WTC11 (cell line): ENCODE measurements at regions not wholly inside any gene's neighbourhood (a gene's known extent, or its start where the extent isn't known, plus 50 kb on each side); places are given as distances from the start of the nearest gene placed in this dataset.

Source experiments
- ATAC-seq: fragments of 200-7000 bp; cut with Tn5 transposase; 2 replicates; pipeline ENCODE4 v1.10.0; 2021; ENCODE audit warnings: mild to moderate bottlenecking, moderate library complexity
- CTCF ChIA-PET: fragments of 300-600 bp; sonication (Branson Sonifier 250); formaldehyde crosslinking; loops from one replicate; lab custom pipeline; 2021; ENCODE audit warnings: antibody characterized with exemption; lab: Charles Lee
- POLR2A ChIA-PET: fragments of 350-600 bp; sonication (Branson Sonifier 250); formaldehyde crosslinking; loops from one replicate; lab custom pipeline; 2021; ENCODE audit warnings: antibody characterized with exemption; lab: Charles Lee
- DNase-seq: peaks from one replicate; pipeline ENCODE4 v3.0.0; 2021; ENCODE audit warnings: low spot score
- H3K27ac Mint-ChIP-seq: 2 replicates; pipeline ENCODE4 v1.8.0; 2021; ENCODE audit warnings: mixed read lengths
- H3K27me3 Mint-ChIP-seq: 2 replicates; pipeline ENCODE4 v1.8.0; 2021; ENCODE audit warnings: low read depth, mild to moderate bottlenecking, moderate library complexity, mixed read lengths
- H3K36me3 Mint-ChIP-seq: 2 replicates; pipeline ENCODE4 v1.8.0; 2021; ENCODE audit warnings: mixed read lengths
- H3K4me1 Mint-ChIP-seq: 2 replicates; pipeline ENCODE4 v1.8.0; 2022; ENCODE audit warnings: mixed read lengths
- H3K4me3 Mint-ChIP-seq: 2 replicates; pipeline ENCODE4 v1.8.0; 2021; ENCODE audit warnings: mild to moderate bottlenecking, moderate library complexity, mixed read lengths
- H3K9me3 Mint-ChIP-seq: 2 replicates; pipeline ENCODE4 v1.8.0; 2021; ENCODE audit warnings: mixed read lengths
- CREM ChIP-seq: sonication (generic); formaldehyde crosslinking; IDR thresholded peaks from 2 replicates; pipeline ENCODE4 v1.8.1; 2022; ENCODE audit warnings: mild to moderate bottlenecking, missing genetic modification reagents, moderate library complexity
- ELF4 ChIP-seq: sonication (generic); formaldehyde crosslinking; IDR thresholded peaks from 2 replicates; pipeline ENCODE4 v1.8.1; 2022; ENCODE audit warnings: low read depth, mild to moderate bottlenecking, moderate library complexity, missing genetic modification reagents
- FOXK1 ChIP-seq: sonication (generic); formaldehyde crosslinking; IDR thresholded peaks from 2 replicates; pipeline ENCODE4 v1.8.0; 2022; ENCODE audit warnings: mild to moderate bottlenecking, moderate library complexity, missing genetic modification reagents
- HMGA2 ChIP-seq: fragments of 250-450 bp; sonication (Bioruptor Pico); IDR thresholded peaks from 2 replicates; pipeline ENCODE4 v1.4.0; 2021; ENCODE audit warnings: mild to moderate bottlenecking, moderate library complexity
- JUN ChIP-seq: sonication (generic); formaldehyde crosslinking; IDR thresholded peaks from 2 replicates; pipeline ENCODE4 v1.8.0; 2023; ENCODE audit warnings: mild to moderate bottlenecking, missing genetic modification reagents
- NFATC4 ChIP-seq: fragments of 250-450 bp; sonication (Bioruptor Pico); IDR thresholded peaks from 2 replicates; pipeline ENCODE4 v1.9.0; 2021; ENCODE audit warnings: mild to moderate bottlenecking
- NFE2L1 ChIP-seq: sonication (generic); formaldehyde crosslinking; IDR thresholded peaks from 2 replicates; pipeline ENCODE4 v1.8.1; 2023; ENCODE audit warnings: missing genetic modification reagents
- ZNF121 ChIP-seq: sonication (generic); formaldehyde crosslinking; IDR thresholded peaks from 2 replicates; pipeline ENCODE4 v1.8.0; 2023; ENCODE audit warnings: missing genetic modification reagents
- ZNF396 ChIP-seq: fragments of 250-450 bp; sonication (Bioruptor Pico); IDR thresholded peaks from 2 replicates; pipeline ENCODE4 v1.8.0; 2021; ENCODE audit warnings: mild to moderate bottlenecking, moderate library complexity, borderline replicate concordance
- TF ChIP-seq, protein P1 (sequence below): sonication (generic); formaldehyde crosslinking; IDR thresholded peaks from 2 replicates; pipeline ENCODE4 v1.8.1; 2022; ENCODE audit warnings: low read depth, missing genetic modification reagents, borderline replicate concordance
- TF ChIP-seq, protein P2 (sequence below): fragments of 250-450 bp; sonication (Bioruptor Pico); IDR thresholded peaks from 2 replicates; pipeline ENCODE4 v1.9.0; 2021; ENCODE audit warnings: mild to moderate bottlenecking
- TF ChIP-seq, protein P3 (sequence below): sonication (generic); formaldehyde crosslinking; IDR thresholded peaks from 2 replicates; pipeline ENCODE4 v1.8.1; 2023; ENCODE audit warnings: mild to moderate bottlenecking, missing genetic modification reagents, moderate library complexity
- TF ChIP-seq, protein P4 (sequence below): sonication (generic); formaldehyde crosslinking; IDR thresholded peaks from 2 replicates; pipeline ENCODE4 v1.8.1; 2022; ENCODE audit warnings: mild to moderate bottlenecking, missing genetic modification reagents, moderate library complexity, borderline replicate concordance
- TF ChIP-seq, protein P5 (sequence below): fragments of 250-450 bp; sonication (Bioruptor Pico); IDR thresholded peaks from 2 replicates; pipeline ENCODE4 v1.8.0; 2021; ENCODE audit warnings: mild to moderate bottlenecking
- TF ChIP-seq, protein P6 (sequence below): sonication (generic); formaldehyde crosslinking; IDR thresholded peaks from 2 replicates; pipeline ENCODE4 v1.8.0; 2023; ENCODE audit warnings: missing genetic modification reagents, mild to moderate bottlenecking, borderline replicate concordance

DNA sequence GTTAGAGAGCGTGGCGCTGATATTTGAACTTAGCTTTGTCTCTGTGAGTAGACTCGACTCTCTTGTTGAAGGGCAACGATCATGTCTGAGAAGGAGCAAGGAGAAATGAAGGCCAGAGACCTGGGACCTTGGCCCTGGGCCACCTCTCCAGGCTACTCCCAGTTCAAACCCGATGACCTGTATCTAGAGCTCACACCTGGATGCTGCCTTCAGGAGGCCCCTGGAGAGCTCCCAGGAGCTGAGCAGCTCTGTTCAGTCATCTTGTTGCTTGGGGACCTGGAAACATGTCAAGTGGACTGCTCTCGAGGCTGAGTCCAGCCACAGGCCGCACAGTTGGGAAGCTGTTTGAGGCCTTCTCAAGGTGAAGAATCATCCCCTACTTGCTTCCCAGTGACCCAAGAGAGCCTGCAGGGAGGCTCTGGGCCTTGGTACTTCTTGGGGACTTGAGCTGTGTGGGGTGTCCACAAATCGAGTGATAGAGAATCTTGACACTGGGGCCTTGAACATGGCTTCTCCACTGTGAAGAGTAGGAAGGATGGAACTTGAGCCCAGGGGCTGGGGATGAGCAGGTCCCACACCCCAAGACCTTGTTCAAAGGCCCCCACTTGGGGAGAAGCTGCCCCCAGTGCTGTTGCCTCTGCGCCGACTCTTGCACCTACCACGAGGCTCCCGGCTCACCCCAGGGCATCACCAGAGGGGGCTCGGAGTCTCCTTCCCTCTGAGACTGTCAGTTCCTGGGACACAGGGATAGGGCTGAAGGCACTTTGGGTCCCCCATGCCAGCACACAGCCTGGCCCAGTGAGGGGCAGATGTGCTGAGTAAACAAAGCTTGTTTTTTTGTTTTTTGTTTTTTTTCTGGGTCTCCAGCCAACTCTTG lies 112.1 kb downstream of the IRX5 start (continued):
- no peak for TF ChIP-seq FOXK1 (CRISPR knock-in tag)
- no peak for TF ChIP-seq NFE2L1
- TF ChIP-seq ELF4 (CRISPR knock-in tag), result no peak
- TF ChIP-seq, protein P1, sequence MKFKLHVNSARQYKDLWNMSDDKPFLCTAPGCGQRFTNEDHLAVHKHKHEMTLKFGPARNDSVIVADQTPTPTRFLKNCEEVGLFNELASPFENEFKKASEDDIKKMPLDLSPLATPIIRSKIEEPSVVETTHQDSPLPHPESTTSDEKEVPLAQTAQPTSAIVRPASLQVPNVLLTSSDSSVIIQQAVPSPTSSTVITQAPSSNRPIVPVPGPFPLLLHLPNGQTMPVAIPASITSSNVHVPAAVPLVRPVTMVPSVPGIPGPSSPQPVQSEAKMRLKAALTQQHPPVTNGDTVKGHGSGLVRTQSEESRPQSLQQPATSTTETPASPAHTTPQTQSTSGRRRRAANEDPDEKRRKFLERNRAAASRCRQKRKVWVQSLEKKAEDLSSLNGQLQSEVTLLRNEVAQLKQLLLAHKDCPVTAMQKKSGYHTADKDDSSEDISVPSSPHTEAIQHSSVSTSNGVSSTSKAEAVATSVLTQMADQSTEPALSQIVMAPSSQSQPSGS (CRISPR knock-in tag), result no peak
- TF ChIP-seq, all 79 proteins: peak for 0

DNA sequence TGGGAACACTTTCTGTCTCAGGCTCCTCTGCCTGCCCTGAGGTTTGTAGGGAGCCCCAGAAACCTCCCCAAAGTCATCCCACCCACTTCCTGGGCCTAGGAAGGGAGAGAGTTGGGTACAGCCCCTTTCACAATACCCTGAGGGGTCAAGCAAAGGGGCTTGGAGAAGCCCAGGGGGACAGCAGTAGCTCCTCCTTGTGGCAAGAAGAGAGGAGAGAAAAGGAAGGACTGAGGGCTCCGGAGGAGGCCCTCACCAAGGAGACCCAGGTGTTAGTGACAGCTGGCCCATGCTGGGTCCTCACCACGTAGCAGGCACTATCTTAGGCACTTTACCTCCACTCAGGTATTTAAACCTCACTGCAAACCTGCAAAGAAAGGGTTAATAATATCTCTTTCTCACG lies 112.8 kb downstream of the IRX5 start:
- H3K36me3 Mint-ChIP-seq, result no peaks in the 10 kb centered on the region
- no peaks in the 10 kb centered on the region for H3K4me1 Mint-ChIP-seq
- peak; percentile 68 for ATAC-seq
- no peak overlapping the region for H3K4me3 Mint-ChIP-seq
- no peaks in the 10 kb centered on the region for H3K9me3 Mint-ChIP-seq
- CTCF ChIA-PET, result interaction anchor here (0.8 to 3.0 kb wide), 11 partner anchors 8 to 280 kb away, joined by 3 to 22 read pairs (median 6); partner anchors contain the start of gene IRX6
- TF ChIP-seq, protein P2, sequence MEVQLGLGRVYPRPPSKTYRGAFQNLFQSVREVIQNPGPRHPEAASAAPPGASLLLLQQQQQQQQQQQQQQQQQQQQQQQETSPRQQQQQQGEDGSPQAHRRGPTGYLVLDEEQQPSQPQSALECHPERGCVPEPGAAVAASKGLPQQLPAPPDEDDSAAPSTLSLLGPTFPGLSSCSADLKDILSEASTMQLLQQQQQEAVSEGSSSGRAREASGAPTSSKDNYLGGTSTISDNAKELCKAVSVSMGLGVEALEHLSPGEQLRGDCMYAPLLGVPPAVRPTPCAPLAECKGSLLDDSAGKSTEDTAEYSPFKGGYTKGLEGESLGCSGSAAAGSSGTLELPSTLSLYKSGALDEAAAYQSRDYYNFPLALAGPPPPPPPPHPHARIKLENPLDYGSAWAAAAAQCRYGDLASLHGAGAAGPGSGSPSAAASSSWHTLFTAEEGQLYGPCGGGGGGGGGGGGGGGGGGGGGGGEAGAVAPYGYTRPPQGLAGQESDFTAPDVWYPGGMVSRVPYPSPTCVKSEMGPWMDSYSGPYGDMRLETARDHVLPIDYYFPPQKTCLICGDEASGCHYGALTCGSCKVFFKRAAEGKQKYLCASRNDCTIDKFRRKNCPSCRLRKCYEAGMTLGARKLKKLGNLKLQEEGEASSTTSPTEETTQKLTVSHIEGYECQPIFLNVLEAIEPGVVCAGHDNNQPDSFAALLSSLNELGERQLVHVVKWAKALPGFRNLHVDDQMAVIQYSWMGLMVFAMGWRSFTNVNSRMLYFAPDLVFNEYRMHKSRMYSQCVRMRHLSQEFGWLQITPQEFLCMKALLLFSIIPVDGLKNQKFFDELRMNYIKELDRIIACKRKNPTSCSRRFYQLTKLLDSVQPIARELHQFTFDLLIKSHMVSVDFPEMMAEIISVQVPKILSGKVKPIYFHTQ (CRISPR knock-in tag), result no peak
- TF ChIP-seq, protein P3, sequence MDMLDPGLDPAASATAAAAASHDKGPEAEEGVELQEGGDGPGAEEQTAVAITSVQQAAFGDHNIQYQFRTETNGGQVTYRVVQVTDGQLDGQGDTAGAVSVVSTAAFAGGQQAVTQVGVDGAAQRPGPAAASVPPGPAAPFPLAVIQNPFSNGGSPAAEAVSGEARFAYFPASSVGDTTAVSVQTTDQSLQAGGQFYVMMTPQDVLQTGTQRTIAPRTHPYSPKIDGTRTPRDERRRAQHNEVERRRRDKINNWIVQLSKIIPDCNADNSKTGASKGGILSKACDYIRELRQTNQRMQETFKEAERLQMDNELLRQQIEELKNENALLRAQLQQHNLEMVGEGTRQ (CRISPR knock-in tag), result no peak
- no peak for TF ChIP-seq CREM
- no peak for TF ChIP-seq FOXK1 (CRISPR knock-in tag)
- TF ChIP-seq, protein P4, sequence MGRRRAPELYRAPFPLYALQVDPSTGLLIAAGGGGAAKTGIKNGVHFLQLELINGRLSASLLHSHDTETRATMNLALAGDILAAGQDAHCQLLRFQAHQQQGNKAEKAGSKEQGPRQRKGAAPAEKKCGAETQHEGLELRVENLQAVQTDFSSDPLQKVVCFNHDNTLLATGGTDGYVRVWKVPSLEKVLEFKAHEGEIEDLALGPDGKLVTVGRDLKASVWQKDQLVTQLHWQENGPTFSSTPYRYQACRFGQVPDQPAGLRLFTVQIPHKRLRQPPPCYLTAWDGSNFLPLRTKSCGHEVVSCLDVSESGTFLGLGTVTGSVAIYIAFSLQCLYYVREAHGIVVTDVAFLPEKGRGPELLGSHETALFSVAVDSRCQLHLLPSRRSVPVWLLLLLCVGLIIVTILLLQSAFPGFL, result no peak
- TF ChIP-seq JUN (CRISPR knock-in tag), result no peak
- TF ChIP-seq ZNF121 (CRISPR knock-in tag), result no peak
- TF ChIP-seq NFE2L1, result no peak
- no peak for TF ChIP-seq NFATC4 (CRISPR knock-in tag)
- no peak for TF ChIP-seq ELF4 (CRISPR knock-in tag)
- TF ChIP-seq, protein P5, sequence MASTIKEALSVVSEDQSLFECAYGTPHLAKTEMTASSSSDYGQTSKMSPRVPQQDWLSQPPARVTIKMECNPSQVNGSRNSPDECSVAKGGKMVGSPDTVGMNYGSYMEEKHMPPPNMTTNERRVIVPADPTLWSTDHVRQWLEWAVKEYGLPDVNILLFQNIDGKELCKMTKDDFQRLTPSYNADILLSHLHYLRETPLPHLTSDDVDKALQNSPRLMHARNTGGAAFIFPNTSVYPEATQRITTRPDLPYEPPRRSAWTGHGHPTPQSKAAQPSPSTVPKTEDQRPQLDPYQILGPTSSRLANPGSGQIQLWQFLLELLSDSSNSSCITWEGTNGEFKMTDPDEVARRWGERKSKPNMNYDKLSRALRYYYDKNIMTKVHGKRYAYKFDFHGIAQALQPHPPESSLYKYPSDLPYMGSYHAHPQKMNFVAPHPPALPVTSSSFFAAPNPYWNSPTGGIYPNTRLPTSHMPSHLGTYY (CRISPR knock-in tag), result no peak
- no peak for TF ChIP-seq ZNF396 (CRISPR knock-in tag)
- TF ChIP-seq HMGA2 (CRISPR knock-in tag), result no peak
- TF ChIP-seq, protein P6, sequence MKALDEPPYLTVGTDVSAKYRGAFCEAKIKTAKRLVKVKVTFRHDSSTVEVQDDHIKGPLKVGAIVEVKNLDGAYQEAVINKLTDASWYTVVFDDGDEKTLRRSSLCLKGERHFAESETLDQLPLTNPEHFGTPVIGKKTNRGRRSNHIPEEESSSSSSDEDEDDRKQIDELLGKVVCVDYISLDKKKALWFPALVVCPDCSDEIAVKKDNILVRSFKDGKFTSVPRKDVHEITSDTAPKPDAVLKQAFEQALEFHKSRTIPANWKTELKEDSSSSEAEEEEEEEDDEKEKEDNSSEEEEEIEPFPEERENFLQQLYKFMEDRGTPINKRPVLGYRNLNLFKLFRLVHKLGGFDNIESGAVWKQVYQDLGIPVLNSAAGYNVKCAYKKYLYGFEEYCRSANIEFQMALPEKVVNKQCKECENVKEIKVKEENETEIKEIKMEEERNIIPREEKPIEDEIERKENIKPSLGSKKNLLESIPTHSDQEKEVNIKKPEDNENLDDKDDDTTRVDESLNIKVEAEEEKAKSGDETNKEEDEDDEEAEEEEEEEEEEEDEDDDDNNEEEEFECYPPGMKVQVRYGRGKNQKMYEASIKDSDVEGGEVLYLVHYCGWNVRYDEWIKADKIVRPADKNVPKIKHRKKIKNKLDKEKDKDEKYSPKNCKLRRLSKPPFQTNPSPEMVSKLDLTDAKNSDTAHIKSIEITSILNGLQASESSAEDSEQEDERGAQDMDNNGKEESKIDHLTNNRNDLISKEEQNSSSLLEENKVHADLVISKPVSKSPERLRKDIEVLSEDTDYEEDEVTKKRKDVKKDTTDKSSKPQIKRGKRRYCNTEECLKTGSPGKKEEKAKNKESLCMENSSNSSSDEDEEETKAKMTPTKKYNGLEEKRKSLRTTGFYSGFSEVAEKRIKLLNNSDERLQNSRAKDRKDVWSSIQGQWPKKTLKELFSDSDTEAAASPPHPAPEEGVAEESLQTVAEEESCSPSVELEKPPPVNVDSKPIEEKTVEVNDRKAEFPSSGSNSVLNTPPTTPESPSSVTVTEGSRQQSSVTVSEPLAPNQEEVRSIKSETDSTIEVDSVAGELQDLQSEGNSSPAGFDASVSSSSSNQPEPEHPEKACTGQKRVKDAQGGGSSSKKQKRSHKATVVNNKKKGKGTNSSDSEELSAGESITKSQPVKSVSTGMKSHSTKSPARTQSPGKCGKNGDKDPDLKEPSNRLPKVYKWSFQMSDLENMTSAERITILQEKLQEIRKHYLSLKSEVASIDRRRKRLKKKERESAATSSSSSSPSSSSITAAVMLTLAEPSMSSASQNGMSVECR (CRISPR knock-in tag), result no peak
- TF ChIP-seq, all 79 proteins: peak for 0
- H3K27me3 Mint-ChIP-seq, result no peaks in the 10 kb centered on the region
- POLR2A ChIA-PET, result no interaction called here
- DNase-seq, result no peak
- no peak overlapping the region for H3K27ac Mint-ChIP-seq
